NB4 (cell line): ENCODE measurements at regions not wholly inside any gene's neighbourhood (a gene's known extent, or its start where the extent isn't known, plus 50 kb on each side); places are given as distances from the start of the nearest gene placed in this dataset.

ENCODE experiments used
- POLR2A ChIP-seq: IDR thresholded peaks from 2 replicates; pipeline ENCODE4 v1.6.1; 2011; ENCODE audit warnings: mild to moderate bottlenecking; ENCODE audit not compliant: insufficient read length; ENCODE audit errors: extremely low read depth
- TF ChIP-seq, protein P1 (sequence below): IDR thresholded peaks from one replicate; pipeline ENCODE4 v1.5.1; 2012; ENCODE audit warnings: low read depth, low read length

DNA sequence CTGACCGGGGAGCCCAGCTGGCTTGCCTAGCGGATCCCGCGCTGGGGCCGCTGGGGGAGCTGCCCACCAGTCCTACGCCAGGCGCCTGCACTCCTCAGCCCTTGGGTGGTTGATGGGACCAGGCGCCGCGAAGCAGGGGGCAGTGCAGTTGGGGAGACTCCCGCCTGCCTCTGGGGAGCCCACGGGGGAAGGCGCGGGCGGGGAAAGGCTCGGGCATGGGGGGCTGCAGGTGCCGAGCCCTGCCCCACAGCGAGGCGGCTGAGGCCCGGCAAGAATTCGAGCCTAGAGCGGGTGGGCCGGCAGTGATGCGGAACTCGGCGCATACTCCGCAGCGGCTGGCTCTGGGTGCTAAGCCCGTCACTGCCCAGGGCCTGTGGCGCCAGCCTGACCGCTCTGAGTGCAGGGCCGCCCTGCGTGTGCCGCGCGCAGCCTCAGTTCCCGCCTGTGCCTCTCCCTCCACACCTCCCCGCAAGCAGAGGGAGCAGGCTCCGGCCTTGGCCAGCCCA is 249.1 kb upstream of the TEKT4 start:
- TF ChIP-seq, protein P1, sequence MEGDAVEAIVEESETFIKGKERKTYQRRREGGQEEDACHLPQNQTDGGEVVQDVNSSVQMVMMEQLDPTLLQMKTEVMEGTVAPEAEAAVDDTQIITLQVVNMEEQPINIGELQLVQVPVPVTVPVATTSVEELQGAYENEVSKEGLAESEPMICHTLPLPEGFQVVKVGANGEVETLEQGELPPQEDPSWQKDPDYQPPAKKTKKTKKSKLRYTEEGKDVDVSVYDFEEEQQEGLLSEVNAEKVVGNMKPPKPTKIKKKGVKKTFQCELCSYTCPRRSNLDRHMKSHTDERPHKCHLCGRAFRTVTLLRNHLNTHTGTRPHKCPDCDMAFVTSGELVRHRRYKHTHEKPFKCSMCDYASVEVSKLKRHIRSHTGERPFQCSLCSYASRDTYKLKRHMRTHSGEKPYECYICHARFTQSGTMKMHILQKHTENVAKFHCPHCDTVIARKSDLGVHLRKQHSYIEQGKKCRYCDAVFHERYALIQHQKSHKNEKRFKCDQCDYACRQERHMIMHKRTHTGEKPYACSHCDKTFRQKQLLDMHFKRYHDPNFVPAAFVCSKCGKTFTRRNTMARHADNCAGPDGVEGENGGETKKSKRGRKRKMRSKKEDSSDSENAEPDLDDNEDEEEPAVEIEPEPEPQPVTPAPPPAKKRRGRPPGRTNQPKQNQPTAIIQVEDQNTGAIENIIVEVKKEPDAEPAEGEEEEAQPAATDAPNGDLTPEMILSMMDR: no peak
- no peak for TF ChIP-seq POLR2A
